Activated CD8-positive, alpha-beta T cell treated with anti-CD3 and anti-CD28 coated beads, Interleukin-2, amount 10 ng/mL, durations not matched to agents 7 days and 5 days (primary cell): ENCODE measurements at regions not wholly inside any gene's neighbourhood (a gene's known extent, or its start where the extent isn't known, plus 50 kb on each side); places are given as distances from the start of the nearest gene placed in this dataset.

Source experiments
- ATAC-seq: fragments of 150-1000 bp; cut with Tn5 transposase; one replicate; pipeline ENCODE4 v1.10.0; 2021; ENCODE audit warnings: moderate library complexity
- CTCF ChIA-PET: fragments of 350-600 bp; sonication (Branson Sonifier 250); formaldehyde crosslinking; loops from one replicate; lab custom pipeline; 2021; ENCODE audit warnings: antibody characterized with exemption; lab: Charles Lee
- POLR2A ChIA-PET: fragments of 350-600 bp; sonication (Branson Sonifier 250); formaldehyde crosslinking; loops from one replicate; lab custom pipeline; 2021; ENCODE audit warnings: antibody characterized with exemption; lab: Charles Lee
- DNase-seq: peaks from one replicate; pipeline ENCODE4 v3.0.0-alpha.2; 2020
- H3K27ac Mint-ChIP-seq: one replicate; pipeline ENCODE4 v1.8.0; 2021; ENCODE audit warnings: mild to moderate bottlenecking, mixed read lengths
- H3K27me3 Mint-ChIP-seq: one replicate; pipeline ENCODE4 v1.8.0; 2021; ENCODE audit warnings: low read depth, mixed read lengths
- H3K36me3 Mint-ChIP-seq: one replicate; pipeline ENCODE4 v1.8.0; 2021; ENCODE audit warnings: low read depth, mixed read lengths
- H3K4me1 Mint-ChIP-seq: one replicate; pipeline ENCODE4 v1.8.0; 2021; ENCODE audit warnings: low read depth, mixed read lengths
- H3K4me3 Mint-ChIP-seq: one replicate; pipeline ENCODE4 v1.8.0; 2021; ENCODE audit warnings: mild to moderate bottlenecking, mixed read lengths
- H3K9me3 Mint-ChIP-seq: one replicate; pipeline ENCODE4 v1.8.0; 2022; ENCODE audit warnings: mixed read lengths; ENCODE audit not compliant: insufficient read depth

GRCh38 chr2:172205292-172205691 is 102.6 kb upstream of the DLX2 start:
- Mint-ChIP-seq H3K27ac (no peak overlapping the region), H3K27me3 (peaks cover 12% of the 10 kb centered on the region), H3K36me3 (no peaks in the 10 kb centered on the region), H3K4me1 (no peaks in the 10 kb centered on the region), H3K4me3 (no peak overlapping the region), H3K9me3 (no peaks in the 10 kb centered on the region)
- POLR2A ChIA-PET, result interaction anchor here (1.0 kb wide), 1 partner anchor 73 kb away, joined by 3 read pairs; no protein-coding TSS in a partner anchor
- no peak for DNase-seq
- CTCF ChIA-PET, result no interaction called here
- no peak for ATAC-seq

GRCh38 chr2:172207911-172208310 is 105.2 kb upstream of the DLX2 start:
- no peak for ATAC-seq
- H3K9me3 Mint-ChIP-seq, result no peaks in the 10 kb centered on the region
- ChIA-PET CTCF (interaction anchor here (1.0 to 1.9 kb wide), 3 partner anchors 13 to 253 kb away, joined by 3 to 7 read pairs (median 4); no protein-coding TSS in a partner anchor), POLR2A (no interaction called here)
- H3K36me3 Mint-ChIP-seq, result no peaks in the 10 kb centered on the region
- H3K4me3 Mint-ChIP-seq, result no peak overlapping the region
- peaks cover 9% of the 10 kb centered on the region for H3K27me3 Mint-ChIP-seq
- no peak overlapping the region for H3K27ac Mint-ChIP-seq
- peaks cover 7% of the 10 kb centered on the region for H3K4me1 Mint-ChIP-seq
- DNase-seq, result no peak

GRCh38 chr2:172208791-172209325 is 106.2 kb upstream of the DLX2 start:
- Mint-ChIP-seq H3K27ac (no peak overlapping the region), H3K4me1 (peaks cover 14% of the 10 kb centered on the region), H3K4me3 (no peak overlapping the region), H3K36me3 (no peaks in the 10 kb centered on the region), H3K9me3 (no peaks in the 10 kb centered on the region), H3K27me3 (peaks cover 9% of the 10 kb centered on the region)
- no peak for ATAC-seq
- CTCF ChIA-PET, result interaction anchor here (1.0 to 1.9 kb wide), 3 partner anchors 13 to 253 kb away, joined by 3 to 7 read pairs (median 4); no protein-coding TSS in a partner anchor
- no peak for DNase-seq
- POLR2A ChIA-PET, result no interaction called here

- Mint-ChIP-seq H3K4me1 (peaks cover 14% of the 10 kb centered on the region), H3K36me3 (no peaks in the 10 kb centered on the region), H3K27me3 (peaks cover 7% of the 10 kb centered on the region), H3K27ac (no peak overlapping the region), H3K9me3 (no peaks in the 10 kb centered on the region), H3K4me3 (no peak overlapping the region)
- POLR2A ChIA-PET, result no interaction called here
- CTCF ChIA-PET, result interaction anchor here (1.3 to 1.4 kb wide), 2 partner anchors 10 to 251 kb away, joined by 4 to 5 read pairs; no protein-coding TSS in a partner anchor
- DNase-seq (no peak), ATAC-seq (no peak)
These were observed 107.9 kb upstream of the DLX2 start for GRCh38 chr2:172210599-172210998.

- H3K27me3 Mint-ChIP-seq, result peaks cover 7% of the 10 kb centered on the region
- peak; percentile 1 for DNase-seq
- CTCF ChIA-PET, result interaction anchor here (1.4 kb wide), 1 partner anchor 251 kb away, joined by 5 read pairs; no protein-coding TSS in a partner anchor
- no peaks in the 10 kb centered on the region for H3K9me3 Mint-ChIP-seq
- no peak for ATAC-seq
- no peak overlapping the region for H3K4me3 Mint-ChIP-seq
- peaks cover 14% of the 10 kb centered on the region for H3K4me1 Mint-ChIP-seq
- H3K27ac Mint-ChIP-seq, result no peak overlapping the region
- POLR2A ChIA-PET, result no interaction called here
- H3K36me3 Mint-ChIP-seq, result no peaks in the 10 kb centered on the region
These were observed 108.8 kb upstream of the DLX2 start for GRCh38 chr2:172211512-172211911.

- H3K4me3 Mint-ChIP-seq, result no peak overlapping the region
- H3K27me3 Mint-ChIP-seq, result peaks cover 7% of the 10 kb centered on the region
- no peaks in the 10 kb centered on the region for H3K36me3 Mint-ChIP-seq
- DNase-seq (peak; percentile 12), ATAC-seq (no peak)
- CTCF ChIA-PET, result no interaction called here
- POLR2A ChIA-PET, result no interaction called here
- H3K4me1 Mint-ChIP-seq, result peaks cover 14% of the 10 kb centered on the region
- no peaks in the 10 kb centered on the region for H3K9me3 Mint-ChIP-seq
- no peak overlapping the region for H3K27ac Mint-ChIP-seq
These were observed 110.6 kb upstream of the DLX2 start for GRCh38 chr2:172213116-172213860.

GRCh38 chr2:172214252-172214651 is 111.6 kb upstream of the DLX2 start:
- peaks cover 14% of the 10 kb centered on the region for H3K4me1 Mint-ChIP-seq
- POLR2A ChIA-PET, result no interaction called here
- H3K9me3 Mint-ChIP-seq, result no peaks in the 10 kb centered on the region

GRCh38 chr2:172215172-172215935 is 112.7 kb upstream of the DLX2 start:
- peaks cover 22% of the 10 kb centered on the region for H3K4me1 Mint-ChIP-seq
- H3K27me3 Mint-ChIP-seq, result peaks cover 5% of the 10 kb centered on the region
- CTCF ChIA-PET, result interaction anchor here (0.8 kb wide), 1 partner anchor 15 kb away, joined by 3 read pairs; no protein-coding TSS in a partner anchor
- ATAC-seq (no peak), DNase-seq (no peak)
- H3K36me3 Mint-ChIP-seq, result no peaks in the 10 kb centered on the region
- no peaks in the 10 kb centered on the region for H3K9me3 Mint-ChIP-seq
- POLR2A ChIA-PET, result no interaction called here
- H3K4me3 Mint-ChIP-seq, result no peak overlapping the region
- no peak overlapping the region for H3K27ac Mint-ChIP-seq

More at GRCh38 chr2:172214252-172214651, 111.6 kb upstream of the DLX2 start:
- Mint-ChIP-seq H3K27me3 (peaks cover 5% of the 10 kb centered on the region), H3K27ac (no peak overlapping the region), H3K36me3 (no peaks in the 10 kb centered on the region), H3K4me3 (no peak overlapping the region)
- CTCF ChIA-PET, result no interaction called here
- ATAC-seq (no peak), DNase-seq (no peak)

- ChIA-PET CTCF (interaction anchor here (0.8 to 2.6 kb wide), 2 partner anchors 15 to 246 kb away, joined by 3 to 10 read pairs; no protein-coding TSS in a partner anchor), POLR2A (no interaction called here)
- no peak for ATAC-seq
- Mint-ChIP-seq H3K36me3 (no peaks in the 10 kb centered on the region), H3K4me3 (no peak overlapping the region), H3K9me3 (no peaks in the 10 kb centered on the region), H3K27ac (no peak overlapping the region), H3K4me1 (peaks cover 25% of the 10 kb centered on the region), H3K27me3 (peaks cover 5% of the 10 kb centered on the region)
- DNase-seq, result no peak
These were observed 113.2 kb upstream of the DLX2 start for GRCh38 chr2:172215936-172216335.

GRCh38 chr2:172216477-172216876 is 113.8 kb upstream of the DLX2 start:
- ChIA-PET CTCF (interaction anchor here (2.6 kb wide), 1 partner anchor 245 kb away, joined by 10 read pairs; no protein-coding TSS in a partner anchor), POLR2A (no interaction called here)
- H3K4me3 Mint-ChIP-seq, result no peak overlapping the region
- no peaks in the 10 kb centered on the region for H3K36me3 Mint-ChIP-seq
- ATAC-seq (no peak), DNase-seq (no peak)
- peaks cover 25% of the 10 kb centered on the region for H3K4me1 Mint-ChIP-seq
- no peak overlapping the region for H3K27ac Mint-ChIP-seq
- H3K9me3 Mint-ChIP-seq, result no peaks in the 10 kb centered on the region
- peaks cover 4% of the 10 kb centered on the region for H3K27me3 Mint-ChIP-seq

- ATAC-seq (no peak), DNase-seq (no peak)
These were observed 116.5 kb upstream of the DLX2 start for GRCh38 chr2:172219201-172219600.

More at GRCh38 chr2:172219201-172219600, 116.5 kb upstream of the DLX2 start:
- ChIA-PET POLR2A (no interaction called here), CTCF (no interaction called here)
- H3K27ac Mint-ChIP-seq, result no peak overlapping the region
- peaks cover 2% of the 10 kb centered on the region for H3K27me3 Mint-ChIP-seq
- peaks cover 1% of the 10 kb centered on the region for H3K36me3 Mint-ChIP-seq
- no peaks in the 10 kb centered on the region for H3K9me3 Mint-ChIP-seq
- peaks cover 25% of the 10 kb centered on the region for H3K4me1 Mint-ChIP-seq
- no peak overlapping the region for H3K4me3 Mint-ChIP-seq
